Calu3 (cell line): ENCODE measurements at regions not wholly inside any gene's neighbourhood (a gene's known extent, or its start where the extent isn't known, plus 50 kb on each side); places are given as distances from the start of the nearest gene placed in this dataset.

Source experiments
- BruUV-seq: library from RNA; stranded (reverse); fragments of 400-500 nt; replicated peaks from 2 replicates; lab custom pipeline; 2021; lab: Mats Ljungman, UMichigan
- CTCF ChIA-PET: fragments of 300-600 bp; sonication (Branson Sonifier 250); formaldehyde crosslinking; loops from one replicate; lab custom pipeline; 2022; ENCODE audit warnings: antibody characterized with exemption; lab: Charles Lee
- DNase-seq: peaks from one replicate; pipeline ENCODE4 v3.0.0; 2022
- H3K27ac Mint-ChIP-seq: one replicate; pipeline ENCODE4 v1.8.0; 2022; ENCODE audit warnings: mixed read lengths; ENCODE audit not compliant: unreplicated experiment
- H3K27me3 Mint-ChIP-seq: one replicate; pipeline ENCODE4 v1.8.0; 2022; ENCODE audit warnings: mixed read lengths; ENCODE audit not compliant: unreplicated experiment
- H3K36me3 Mint-ChIP-seq: one replicate; pipeline ENCODE4 v1.8.0; 2022; ENCODE audit warnings: mild to moderate bottlenecking, moderate library complexity, mixed read lengths; ENCODE audit not compliant: insufficient read depth, unreplicated experiment
- H3K4me1 Mint-ChIP-seq: one replicate; pipeline ENCODE4 v1.8.0; 2022; ENCODE audit warnings: mild to moderate bottlenecking, low read depth, mixed read lengths; ENCODE audit not compliant: unreplicated experiment
- H3K4me3 Mint-ChIP-seq: one replicate; pipeline ENCODE4 v1.8.0; 2022; ENCODE audit warnings: mild to moderate bottlenecking, low read depth, moderate library complexity, mixed read lengths; ENCODE audit not compliant: unreplicated experiment
- H3K9me3 Mint-ChIP-seq: one replicate; pipeline ENCODE4 v1.8.0; 2022; ENCODE audit warnings: low read depth, mixed read lengths; ENCODE audit not compliant: unreplicated experiment
- intact Hi-C: fragments of 100-400 bp; cut with micrococcal nuclease; formaldehyde crosslinking; loops from one replicate; pipeline ENCODE4 v1.10.0; 2022; ENCODE audit not compliant: unreplicated experiment
- TF ChIP-seq, protein P1 (sequence below): fragments of 200-600 bp; IDR thresholded peaks from one replicate; pipeline ENCODE4 v1.8.0; 2022; ENCODE audit warnings: antibody characterized with exemption; ENCODE audit not compliant: unreplicated experiment

GRCh38 chr4:26179316-26179760 lies 141.5 kb upstream of the RBPJ start:
- no peak overlapping the region for H3K4me3 Mint-ChIP-seq
- TF ChIP-seq, protein P1, sequence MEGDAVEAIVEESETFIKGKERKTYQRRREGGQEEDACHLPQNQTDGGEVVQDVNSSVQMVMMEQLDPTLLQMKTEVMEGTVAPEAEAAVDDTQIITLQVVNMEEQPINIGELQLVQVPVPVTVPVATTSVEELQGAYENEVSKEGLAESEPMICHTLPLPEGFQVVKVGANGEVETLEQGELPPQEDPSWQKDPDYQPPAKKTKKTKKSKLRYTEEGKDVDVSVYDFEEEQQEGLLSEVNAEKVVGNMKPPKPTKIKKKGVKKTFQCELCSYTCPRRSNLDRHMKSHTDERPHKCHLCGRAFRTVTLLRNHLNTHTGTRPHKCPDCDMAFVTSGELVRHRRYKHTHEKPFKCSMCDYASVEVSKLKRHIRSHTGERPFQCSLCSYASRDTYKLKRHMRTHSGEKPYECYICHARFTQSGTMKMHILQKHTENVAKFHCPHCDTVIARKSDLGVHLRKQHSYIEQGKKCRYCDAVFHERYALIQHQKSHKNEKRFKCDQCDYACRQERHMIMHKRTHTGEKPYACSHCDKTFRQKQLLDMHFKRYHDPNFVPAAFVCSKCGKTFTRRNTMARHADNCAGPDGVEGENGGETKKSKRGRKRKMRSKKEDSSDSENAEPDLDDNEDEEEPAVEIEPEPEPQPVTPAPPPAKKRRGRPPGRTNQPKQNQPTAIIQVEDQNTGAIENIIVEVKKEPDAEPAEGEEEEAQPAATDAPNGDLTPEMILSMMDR = no peak
- no TSS peak for BruUV-seq
- no peaks in the 10 kb centered on the region for H3K9me3 Mint-ChIP-seq
- no peaks in the 10 kb centered on the region for H3K4me1 Mint-ChIP-seq
- CTCF ChIA-PET = no interaction called here
- no peaks in the 10 kb centered on the region for H3K27me3 Mint-ChIP-seq
- no peak overlapping the region for H3K27ac Mint-ChIP-seq
- no peaks in the 10 kb centered on the region for H3K36me3 Mint-ChIP-seq
- intact Hi-C loops = no loop called here
- DNase-seq = no peak

DNA sequence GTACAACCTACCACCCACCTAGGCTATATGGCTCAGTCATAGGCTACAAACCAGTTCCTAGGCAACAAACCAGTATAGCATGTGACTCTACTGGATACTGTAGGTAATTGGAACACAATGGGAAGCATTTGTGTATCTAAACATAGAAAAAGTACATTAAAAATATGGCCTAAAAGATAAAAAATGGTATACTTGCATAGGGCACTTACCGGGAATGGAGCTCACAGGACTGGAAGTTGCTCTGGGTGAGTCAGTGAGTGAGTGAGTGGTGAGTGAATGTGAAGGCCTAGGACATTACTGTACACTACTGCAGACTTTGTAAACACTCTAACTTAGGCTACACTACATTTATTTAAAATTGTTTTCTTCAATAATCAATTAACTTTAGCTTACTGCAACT lies 139.2 kb upstream of the RBPJ start:
- CTCF ChIA-PET = no interaction called here

GRCh38 chr4:26183017-26183416 lies 137.8 kb upstream of the RBPJ start:
- Mint-ChIP-seq H3K36me3 (no peaks in the 10 kb centered on the region), H3K27ac (no peak overlapping the region), H3K4me3 (no peak overlapping the region), H3K27me3 (no peaks in the 10 kb centered on the region), H3K4me1 (no peaks in the 10 kb centered on the region), H3K9me3 (no peaks in the 10 kb centered on the region)
- intact Hi-C loops = no loop called here
- TF ChIP-seq, protein P1 = no peak
- CTCF ChIA-PET = no interaction called here
- no TSS peak for BruUV-seq
- DNase-seq = no peak

More for the DNA sequence above, 139.2 kb upstream of the RBPJ start:
- BruUV-seq = no TSS peak
- Mint-ChIP-seq H3K27me3 (no peaks in the 10 kb centered on the region), H3K4me3 (no peak overlapping the region), H3K27ac (no peak overlapping the region), H3K4me1 (no peaks in the 10 kb centered on the region), H3K9me3 (no peaks in the 10 kb centered on the region), H3K36me3 (no peaks in the 10 kb centered on the region)
- TF ChIP-seq, protein P1 = no peak
- DNase-seq = no peak
- intact Hi-C loops = no loop called here

DNA sequence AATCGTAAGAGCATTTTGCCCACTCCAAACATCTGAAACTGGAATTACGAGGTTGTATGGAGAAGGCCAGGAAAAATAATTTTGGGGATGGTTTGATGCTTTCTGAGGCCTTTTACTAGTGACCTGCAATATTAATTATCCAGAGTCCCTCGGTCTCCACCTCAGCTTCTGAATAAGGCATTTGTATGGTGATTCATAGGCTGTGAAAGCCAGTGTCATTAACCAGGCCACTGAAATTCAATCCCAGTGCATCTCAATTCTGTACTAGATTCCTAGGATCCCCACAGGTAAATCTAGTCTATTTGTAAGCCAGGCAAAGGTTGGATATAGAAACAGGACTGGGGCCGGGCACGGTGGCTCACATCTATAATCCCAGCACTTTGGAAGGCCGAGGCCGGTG lies 135.4 kb upstream of the RBPJ start:
- Mint-ChIP-seq H3K27ac (no peak overlapping the region), H3K9me3 (no peaks in the 10 kb centered on the region), H3K4me1 (no peaks in the 10 kb centered on the region), H3K27me3 (no peaks in the 10 kb centered on the region), H3K4me3 (no peak overlapping the region), H3K36me3 (no peaks in the 10 kb centered on the region)
- intact Hi-C loops = no loop called here
- TF ChIP-seq, protein P1 = no peak
- no TSS peak for BruUV-seq
- no peak for DNase-seq
- CTCF ChIA-PET = no interaction called here
